H1 (cell line): ENCODE measurements at regions not wholly inside any gene's neighbourhood (a gene's known extent, or its start where the extent isn't known, plus 50 kb on each side); places are given as distances from the start of the nearest gene placed in this dataset.

Experiments
- E2F6 ChIP-seq: IDR thresholded peaks from 2 replicates; pipeline ENCODE4 v1.6.1; 2012; ENCODE audit warnings: inconsistent platforms
- KDM4A ChIP-seq: IDR thresholded peaks from one replicate; pipeline ENCODE4 v1.7.1; 2012; ENCODE audit warnings: low read depth, mild to moderate bottlenecking, moderate library complexity, low read length, inconsistent platforms; ENCODE audit not compliant: severe bottlenecking
- SAP30 ChIP-seq: fragments of 300-600 bp; sonication (generic); IDR thresholded peaks from 2 replicates; pipeline ENCODE4 v1.7.1; 2012; ENCODE audit warnings: low read length, moderate library complexity, mild to moderate bottlenecking, inconsistent platforms; ENCODE audit not compliant: insufficient read depth, insufficient replicate concordance
- SUZ12 ChIP-seq: fragments of 200-600 bp; sonication (generic); IDR thresholded peaks from 2 replicates; pipeline ENCODE4 v1.6.1; 2012; ENCODE audit warnings: mild to moderate bottlenecking, inconsistent platforms, low read length, moderate library complexity, mixed read lengths
- TAF1 ChIP-seq: IDR thresholded peaks from 2 replicates; pipeline ENCODE4 v1.6.1; 2011; ENCODE audit warnings: mild to moderate bottlenecking, low read depth, low read length
- TCF12 ChIP-seq: IDR thresholded peaks from 2 replicates; pipeline ENCODE4 v1.6.1; 2011; ENCODE audit warnings: low read depth, mild to moderate bottlenecking, low read length
- TF ChIP-seq, protein P1 (sequence below), 3 experiments: IDR thresholded peaks; 1 replicate in 2 of 3; 2 replicates in 1 of 3; pipeline versions ENCODE4 v1.5.1 to v1.6.1; 2011; ENCODE audit warnings: low read length in 3 of 3, mild to moderate bottlenecking in 3 of 3, inconsistent platforms in 2 of 3, low read depth in 1 of 3, moderate library complexity in 1 of 3; ENCODE audit not compliant: insufficient read depth in 1 of 3; ENCODE audit errors: control extremely low read depth in 1 of 3

- TF ChIP-seq TAF1 (no peak), TCF12 (no peak), SAP30 (no peak), E2F6 (no peak), SUZ12 (no peak), KDM4A (no peak)
- TF ChIP-seq, protein P1, sequence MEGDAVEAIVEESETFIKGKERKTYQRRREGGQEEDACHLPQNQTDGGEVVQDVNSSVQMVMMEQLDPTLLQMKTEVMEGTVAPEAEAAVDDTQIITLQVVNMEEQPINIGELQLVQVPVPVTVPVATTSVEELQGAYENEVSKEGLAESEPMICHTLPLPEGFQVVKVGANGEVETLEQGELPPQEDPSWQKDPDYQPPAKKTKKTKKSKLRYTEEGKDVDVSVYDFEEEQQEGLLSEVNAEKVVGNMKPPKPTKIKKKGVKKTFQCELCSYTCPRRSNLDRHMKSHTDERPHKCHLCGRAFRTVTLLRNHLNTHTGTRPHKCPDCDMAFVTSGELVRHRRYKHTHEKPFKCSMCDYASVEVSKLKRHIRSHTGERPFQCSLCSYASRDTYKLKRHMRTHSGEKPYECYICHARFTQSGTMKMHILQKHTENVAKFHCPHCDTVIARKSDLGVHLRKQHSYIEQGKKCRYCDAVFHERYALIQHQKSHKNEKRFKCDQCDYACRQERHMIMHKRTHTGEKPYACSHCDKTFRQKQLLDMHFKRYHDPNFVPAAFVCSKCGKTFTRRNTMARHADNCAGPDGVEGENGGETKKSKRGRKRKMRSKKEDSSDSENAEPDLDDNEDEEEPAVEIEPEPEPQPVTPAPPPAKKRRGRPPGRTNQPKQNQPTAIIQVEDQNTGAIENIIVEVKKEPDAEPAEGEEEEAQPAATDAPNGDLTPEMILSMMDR (IDR thresholded peaks at IDR 0.05; ENCODE audit: control extremely low read depth in 1 of 3, insufficient read depth in 1 of 3, low read depth in 1 of 3, low read length in 3 of 3): no peak
- TF ChIP-seq, all 59 proteins: peak for 0
These were observed 333.5 kb downstream of the NPIPA8 start (continued) for GRCh38 chr16:18003033-18003432.
